ENCODE measurements at regions not wholly inside any gene's neighbourhood (a gene's known extent, or its start where the extent isn't known, plus 50 kb on each side); places are given as distances from the start of the nearest gene placed in this dataset.

- DNase-seq (ENCODE audit: low spot score) = no peak
- no peak for TF ChIP-seq CTCF (IDR thresholded peaks at IDR 0.05)
- ATAC-seq (ENCODE audit: low FRiP score) = no peak
These were observed 258.3 kb downstream of the TOMM20 start for GRCh38 chr1:234870020-234870981.

GRCh38 chr1:234869182-234870019 lies 259.2 kb downstream of the TOMM20 start:
- TF ChIP-seq CTCF (IDR thresholded peaks at IDR 0.05) = no peak
- DNase-seq (ENCODE audit: low spot score) (no peak), ATAC-seq (ENCODE audit: low FRiP score) (no peak)

- ATAC-seq (ENCODE audit: low FRiP score) (no peak), DNase-seq (ENCODE audit: low spot score) (no peak)
- no peak for TF ChIP-seq CTCF (IDR thresholded peaks at IDR 0.05)
These were observed 258.5 kb upstream of the IRF2BP2 start for GRCh38 chr1:234868296-234869147.

GRCh38 chr1:234866007-234866866 lies 256.3 kb upstream of the IRF2BP2 start:
- DNase-seq (ENCODE audit: low spot score) (no peak), ATAC-seq (ENCODE audit: low FRiP score) (no peak)
- TF ChIP-seq CTCF (IDR thresholded peaks at IDR 0.05) = no peak

GRCh38 chr1:234865171-234866006 lies 255.4 kb upstream of the IRF2BP2 start:
- no peak for ATAC-seq (ENCODE audit: low FRiP score)
- DNase-seq (ENCODE audit: low spot score) = no peak
- TF ChIP-seq CTCF (IDR thresholded peaks at IDR 0.05) = no peak
